GM06990 (cell line): ENCODE measurements at regions not wholly inside any gene's neighbourhood (a gene's known extent, or its start where the extent isn't known, plus 50 kb on each side); places are given as distances from the start of the nearest gene placed in this dataset.

Source experiments
- DNase-seq: peaks from one replicate; pipeline ENCODE4 v3.0.0-alpha.2; 2011; ENCODE audit not compliant: insufficient read length; ENCODE audit errors: extremely low read depth
- H3K27me3 ChIP-seq: replicated peaks from 2 replicates; pipeline ENCODE4 v1.6.0; 2011; ENCODE audit warnings: low read length; ENCODE audit not compliant: control insufficient read depth, insufficient read depth
- H3K36me3 ChIP-seq: 2 replicates; pipeline ENCODE4 v1.5.1; 2011; ENCODE audit warnings: low read length; ENCODE audit not compliant: control insufficient read depth, insufficient read depth
- H3K4me3 ChIP-seq: replicated peaks from 2 replicates; pipeline ENCODE4 v1.5.1; 2011; ENCODE audit warnings: low read depth, mild to moderate bottlenecking, control low read depth, low read length
- TF ChIP-seq, protein P1 (sequence below): IDR thresholded peaks from 2 replicates; pipeline ENCODE4 v1.5.1; 2011; ENCODE audit warnings: low read length, control low read depth, mild to moderate bottlenecking, inconsistent platforms; ENCODE audit not compliant: insufficient read depth, poor library complexity, severe bottlenecking

DNA sequence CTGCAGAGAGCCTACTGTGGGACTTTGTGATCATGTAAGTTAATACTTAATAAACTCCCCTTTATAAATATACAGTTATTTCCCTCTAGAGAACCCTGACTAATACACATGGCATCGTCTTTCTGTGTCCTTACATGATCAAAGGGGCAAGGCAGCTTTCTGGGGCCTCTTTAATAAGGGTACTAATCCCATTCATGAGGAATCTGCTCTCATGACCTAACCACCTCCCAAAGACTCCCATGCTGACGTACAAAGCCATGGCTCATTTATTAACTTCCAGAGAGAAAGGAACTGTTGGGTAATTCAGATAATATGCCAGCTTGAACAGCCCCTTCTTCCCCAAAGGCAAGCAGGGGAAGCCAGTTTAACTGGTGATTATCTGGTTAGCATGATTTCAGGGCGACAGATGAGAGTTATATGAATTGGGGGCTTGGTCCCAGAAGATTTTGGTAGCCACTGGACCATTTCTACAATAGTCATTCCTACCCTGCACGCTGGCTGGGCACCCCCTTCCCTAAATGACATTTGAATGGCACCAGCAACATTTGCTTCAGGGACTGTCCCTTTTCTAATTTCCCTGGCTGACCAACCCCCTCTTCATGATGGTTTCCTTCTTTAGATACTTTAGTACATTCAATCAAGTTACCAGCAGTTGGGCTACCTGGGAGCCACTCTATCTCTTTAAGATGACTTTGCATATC, 83.6 kb upstream of the C3orf80 start:
- TF ChIP-seq, protein P1, sequence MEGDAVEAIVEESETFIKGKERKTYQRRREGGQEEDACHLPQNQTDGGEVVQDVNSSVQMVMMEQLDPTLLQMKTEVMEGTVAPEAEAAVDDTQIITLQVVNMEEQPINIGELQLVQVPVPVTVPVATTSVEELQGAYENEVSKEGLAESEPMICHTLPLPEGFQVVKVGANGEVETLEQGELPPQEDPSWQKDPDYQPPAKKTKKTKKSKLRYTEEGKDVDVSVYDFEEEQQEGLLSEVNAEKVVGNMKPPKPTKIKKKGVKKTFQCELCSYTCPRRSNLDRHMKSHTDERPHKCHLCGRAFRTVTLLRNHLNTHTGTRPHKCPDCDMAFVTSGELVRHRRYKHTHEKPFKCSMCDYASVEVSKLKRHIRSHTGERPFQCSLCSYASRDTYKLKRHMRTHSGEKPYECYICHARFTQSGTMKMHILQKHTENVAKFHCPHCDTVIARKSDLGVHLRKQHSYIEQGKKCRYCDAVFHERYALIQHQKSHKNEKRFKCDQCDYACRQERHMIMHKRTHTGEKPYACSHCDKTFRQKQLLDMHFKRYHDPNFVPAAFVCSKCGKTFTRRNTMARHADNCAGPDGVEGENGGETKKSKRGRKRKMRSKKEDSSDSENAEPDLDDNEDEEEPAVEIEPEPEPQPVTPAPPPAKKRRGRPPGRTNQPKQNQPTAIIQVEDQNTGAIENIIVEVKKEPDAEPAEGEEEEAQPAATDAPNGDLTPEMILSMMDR, result no peak
- Histone ChIP-seq H3K27me3 (no peaks in the 10 kb centered on the region), H3K4me3 (no peak overlapping the region), H3K36me3 (no peaks in the 10 kb centered on the region)
- DNase-seq, result no peak

DNA sequence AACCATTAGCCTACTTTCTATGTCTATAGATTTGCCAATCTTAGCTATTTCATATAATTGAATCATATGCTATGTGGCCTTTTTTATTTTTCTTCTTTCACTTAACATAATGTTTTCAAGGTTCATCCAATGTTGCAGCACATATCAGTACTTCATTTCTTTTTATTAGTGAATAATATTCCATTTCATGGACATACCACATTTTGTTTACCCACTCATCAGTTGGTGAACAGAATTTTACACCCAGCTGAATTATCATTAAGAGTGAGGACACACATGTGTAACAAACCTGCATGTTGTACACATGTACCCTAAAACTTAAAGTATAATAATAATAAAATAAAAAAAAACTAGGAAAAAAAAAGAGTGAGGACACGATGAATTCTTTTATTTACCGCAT, 81.7 kb upstream of the C3orf80 start:
- TF ChIP-seq, protein P1, result no peak

DNA sequence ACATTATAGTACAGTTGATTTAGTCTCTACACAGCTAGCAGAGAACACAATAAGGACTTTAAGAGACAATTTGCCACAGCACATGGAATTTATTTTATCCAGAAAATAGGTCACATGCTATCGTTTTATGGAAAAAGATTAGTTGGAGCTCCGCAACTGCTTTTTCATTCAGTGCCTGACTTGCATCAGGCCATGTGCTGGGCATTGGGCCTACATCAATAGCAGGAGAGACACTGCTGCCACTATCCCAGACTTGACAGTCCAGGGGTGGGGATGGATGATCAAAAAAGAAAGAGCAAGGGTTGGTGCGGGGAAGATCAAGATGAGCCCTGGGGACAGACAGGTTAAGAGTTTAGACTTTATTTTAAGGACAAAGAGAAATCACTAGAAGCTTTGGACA, 75.2 kb upstream of the C3orf80 start:
- H3K4me3 ChIP-seq, result no peak overlapping the region
- TF ChIP-seq, protein P1, result no peak
- no peaks in the 10 kb centered on the region for H3K36me3 ChIP-seq
- no peak for DNase-seq
- no peaks in the 10 kb centered on the region for H3K27me3 ChIP-seq

More for the DNA sequence above, 81.7 kb upstream of the C3orf80 start:
- Histone ChIP-seq H3K36me3 (no peaks in the 10 kb centered on the region), H3K4me3 (no peak overlapping the region), H3K27me3 (no peaks in the 10 kb centered on the region)
- no peak for DNase-seq

DNA sequence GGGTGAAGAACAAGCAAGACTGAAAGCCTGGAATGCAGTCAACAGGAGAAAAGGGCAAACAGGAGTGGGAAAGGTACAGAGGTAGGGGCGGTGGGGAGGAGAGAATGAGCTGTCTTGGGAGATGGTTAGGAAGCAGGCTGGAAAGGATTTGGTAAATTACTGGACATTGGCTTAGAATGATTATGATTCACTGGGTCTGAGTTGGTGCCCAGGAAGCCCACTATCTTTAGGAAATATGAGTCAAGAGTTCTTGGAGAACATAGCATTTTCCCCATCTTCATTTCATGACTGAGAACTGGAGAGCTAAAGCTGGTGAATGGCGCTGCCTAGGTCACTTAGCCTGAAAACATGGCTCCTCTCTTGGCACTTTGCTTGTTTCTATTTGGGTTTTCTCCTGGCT, 74.7 kb upstream of the C3orf80 start:
- Histone ChIP-seq H3K4me3 (no peak overlapping the region), H3K27me3 (no peaks in the 10 kb centered on the region), H3K36me3 (no peaks in the 10 kb centered on the region)
- TF ChIP-seq, protein P1, result no peak
- no peak for DNase-seq

DNA sequence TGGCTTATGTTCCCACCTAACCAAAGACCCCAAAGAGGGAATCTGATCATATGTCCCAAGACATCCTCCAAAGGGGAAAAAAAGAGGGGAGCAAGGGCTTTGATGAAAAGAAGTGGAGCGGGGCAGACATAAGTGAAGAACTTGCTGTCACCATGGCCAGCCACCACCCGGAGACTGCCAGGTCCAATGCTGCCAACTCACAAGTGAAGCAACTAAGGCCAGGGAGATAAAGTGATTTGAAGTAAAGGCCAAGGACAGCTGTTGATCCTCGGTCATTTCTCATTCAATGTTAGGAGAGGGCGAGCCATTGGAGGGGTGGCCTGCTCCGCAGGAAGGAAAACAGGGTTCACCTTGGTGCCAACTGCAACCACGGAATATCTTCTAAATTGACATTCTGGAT, 72.6 kb upstream of the C3orf80 start:
- Histone ChIP-seq H3K27me3 (no peaks in the 10 kb centered on the region), H3K36me3 (no peaks in the 10 kb centered on the region), H3K4me3 (no peak overlapping the region)
- TF ChIP-seq, protein P1, result no peak
- no peak for DNase-seq

DNA sequence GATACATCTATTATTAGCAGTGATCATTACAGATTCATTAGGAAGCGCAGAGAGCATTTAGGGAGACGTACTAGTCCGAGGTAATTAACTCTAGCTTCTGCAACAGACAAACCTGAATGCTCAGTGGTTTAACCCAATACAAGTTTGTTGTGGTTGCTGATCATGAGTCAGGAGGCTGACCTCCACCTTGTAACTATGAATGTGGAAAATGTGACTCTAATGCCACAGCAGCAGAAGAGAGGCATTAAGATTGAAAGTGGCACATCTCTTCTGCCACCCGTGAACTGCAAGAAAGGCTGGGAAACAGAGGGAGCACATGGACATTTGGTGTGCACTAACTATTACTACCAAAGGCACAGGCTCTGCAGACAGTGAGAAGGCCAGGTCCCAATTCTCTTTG, 71.2 kb upstream of the C3orf80 start:
- Histone ChIP-seq H3K36me3 (no peaks in the 10 kb centered on the region), H3K27me3 (no peaks in the 10 kb centered on the region), H3K4me3 (no peak overlapping the region)
- no peak for DNase-seq
- TF ChIP-seq, protein P1, result no peak
